GM12874 (cell line): ENCODE measurements at regions not wholly inside any gene's neighbourhood (a gene's known extent, or its start where the extent isn't known, plus 50 kb on each side); places are given as distances from the start of the nearest gene placed in this dataset.

Experiments
- CTCF ChIP-seq: IDR thresholded peaks from 2 replicates; pipeline ENCODE4 v1.5.1; 2011; ENCODE audit warnings: low read depth, mild to moderate bottlenecking, control low read depth, low read length, moderate library complexity; ENCODE audit not compliant: insufficient read depth

DNA sequence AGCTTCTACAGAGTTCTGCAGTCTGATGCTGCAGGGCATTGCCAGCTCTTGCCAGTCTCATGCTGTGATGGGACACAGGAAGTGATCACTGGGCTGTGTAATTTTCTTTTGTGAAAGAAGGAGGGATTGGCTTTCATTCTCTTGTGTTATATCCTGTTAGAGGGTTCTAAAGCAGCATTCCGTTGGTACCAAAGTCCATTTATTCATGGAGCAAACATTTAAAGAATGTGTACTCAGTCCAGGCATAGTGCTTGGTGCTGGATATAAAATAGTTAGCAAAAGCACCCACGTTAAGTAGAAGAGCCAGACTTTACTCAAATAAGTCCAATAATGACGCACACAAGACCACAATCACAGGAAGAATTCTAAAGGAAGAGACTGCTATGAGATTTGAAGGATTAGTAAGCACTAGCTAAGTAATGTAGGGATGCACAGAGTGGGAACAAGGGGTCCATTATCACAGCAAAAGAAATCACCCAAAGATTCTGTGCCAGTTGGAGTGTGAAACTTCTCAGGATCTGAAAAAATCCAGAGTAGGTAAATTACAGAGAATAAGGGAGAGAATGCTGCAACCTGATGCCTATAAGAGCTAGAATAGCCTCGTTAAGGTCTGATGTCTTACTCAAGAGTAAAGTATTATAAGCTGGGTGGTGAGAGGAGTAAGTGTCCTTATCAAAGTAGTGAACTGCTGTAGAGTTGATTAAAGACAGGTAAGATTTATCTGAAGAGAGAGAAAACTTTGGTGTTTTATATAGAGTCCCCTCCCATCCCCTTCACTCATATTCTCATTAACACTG lies 728.3 kb downstream of the METTL15 start:
- TF ChIP-seq CTCF = no peak

DNA sequence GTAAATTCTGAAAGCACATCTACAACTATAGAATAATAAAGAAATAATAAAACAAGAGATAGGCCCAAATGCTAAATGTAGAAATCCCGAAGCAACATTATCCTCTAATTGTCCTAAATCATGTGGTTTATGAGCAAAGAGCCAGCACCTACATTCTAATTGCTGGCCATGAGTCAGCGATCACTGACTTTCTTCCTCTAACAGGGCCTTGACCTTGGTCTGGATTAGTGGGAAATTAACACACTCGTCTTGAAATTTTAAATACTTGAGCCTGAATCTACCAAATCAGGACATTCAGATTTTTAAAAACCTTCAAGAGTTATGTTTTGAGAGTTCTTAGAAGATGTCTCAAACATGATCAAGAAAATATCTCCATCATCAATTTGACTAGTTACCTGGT lies 727.6 kb downstream of the METTL15 start:
- no peak for TF ChIP-seq CTCF

DNA sequence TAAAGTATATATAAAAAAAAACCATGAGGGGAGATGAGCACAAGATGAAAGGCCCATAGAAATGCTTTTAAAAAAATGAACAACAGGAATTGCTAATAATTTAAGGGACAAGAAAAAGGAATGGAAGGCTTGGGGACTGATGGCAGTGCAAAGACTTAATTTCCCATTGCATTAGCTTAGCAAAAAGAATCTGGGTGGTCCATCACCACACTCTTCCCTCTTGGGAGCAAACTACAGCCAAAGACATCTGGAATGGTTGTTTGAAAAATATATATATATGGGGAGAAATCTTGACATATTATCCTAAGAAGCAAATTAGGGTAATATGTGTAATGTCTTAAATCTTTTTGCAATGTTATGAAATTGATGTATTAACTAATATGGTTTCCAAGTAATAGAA lies 727.1 kb downstream of the METTL15 start:
- no peak for TF ChIP-seq CTCF

- no peak for TF ChIP-seq CTCF
These were observed 726.7 kb downstream of the METTL15 start for GRCh38 chr11:28834877-28835276.

- no peak for TF ChIP-seq CTCF
These were observed 725.5 kb downstream of the METTL15 start for GRCh38 chr11:28833670-28834069.

- TF ChIP-seq CTCF = no peak
These were observed 725.0 kb downstream of the METTL15 start for GRCh38 chr11:28833169-28833568.

DNA sequence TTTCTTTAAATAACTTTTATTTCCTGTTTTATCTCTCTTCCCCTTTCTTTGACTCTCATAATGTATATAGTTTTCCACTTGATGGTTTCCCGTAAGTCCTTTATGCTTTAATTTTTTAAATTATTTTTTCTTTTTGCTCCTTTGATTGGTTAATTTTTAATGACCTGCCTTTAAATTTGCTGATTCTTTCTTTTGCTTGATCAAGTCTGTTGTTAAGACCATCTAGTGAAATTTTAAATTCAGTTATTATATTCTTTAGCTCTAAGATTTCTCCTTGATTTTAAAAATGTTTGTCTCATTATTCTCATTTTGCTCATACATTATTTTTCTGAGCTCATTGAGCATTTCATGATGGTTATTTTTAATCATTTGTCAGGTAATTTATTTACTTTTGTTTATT lies 718.6 kb downstream of the METTL15 start:
- TF ChIP-seq CTCF = no peak
